ENCODE measurements at regions not wholly inside any gene's neighbourhood (a gene's known extent, or its start where the extent isn't known, plus 50 kb on each side); places are given as distances from the start of the nearest gene placed in this dataset.
"Not testable (repeated sequence)": the region's sequence is repeated elsewhere in the genome, so short reads cannot be mapped to it uniquely, and the experiment has no call there.

DNA sequence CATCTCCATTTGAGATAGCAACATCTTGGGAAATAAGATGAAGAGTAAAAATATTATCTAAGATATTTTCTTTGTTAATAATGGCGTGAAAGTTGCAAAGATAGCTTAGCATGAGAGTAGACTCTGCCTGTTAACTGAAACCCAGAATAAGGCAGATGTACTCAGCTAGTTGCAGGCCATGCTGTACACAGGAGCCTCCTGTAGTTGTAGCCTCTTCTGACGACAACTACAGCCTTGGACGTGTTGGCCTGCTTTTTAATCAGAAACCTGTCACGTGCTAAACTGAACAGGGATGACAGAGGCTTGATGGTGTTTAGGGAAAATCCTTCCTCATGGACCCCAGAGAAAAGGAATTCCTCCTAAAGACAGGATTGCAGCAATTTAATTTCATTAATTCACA lies 155.1 kb upstream of the TMEM229A start:
- no peaks in the 10 kb centered on the region for H3K9me3 ChIP-seq
- CTCF ChIA-PET: no interaction called here
- WGBS (ENCODE audit: insufficient coverage): 79% methylated on average over 2 of the region's 4 CpGs
- Mint-ChIP-seq H3K27me3 (no peaks in the 10 kb centered on the region), H3K4me1 (no peaks in the 10 kb centered on the region), H3K4me3 (no peak overlapping the region), H3K27ac (no peak overlapping the region), H3K36me3 (no peaks in the 10 kb centered on the region), H3K9me3 (peaks cover 0 to 2% (median 0%) of the 10 kb centered on the region in 3 donors)
- no peak overlapping the region for H3K4me3 ChIP-seq (ENCODE audit: control insufficient read depth in 1 of 2, extremely low read depth in 1 of 2, low read length in 1 of 2)
- H3K27ac ChIP-seq (ENCODE audit: low read length): no peak overlapping the region
- no peaks in the 10 kb centered on the region for H3K27me3 ChIP-seq (replicated peaks in 1 of 2; ENCODE audit: control insufficient read depth in 2 of 2, extremely low read depth in 1 of 2, insufficient read depth in 2 of 2, low read length in 1 of 2)
- POLR2A ChIA-PET: no interaction called here
- no peaks in the 10 kb centered on the region for H3K4me1 ChIP-seq (ENCODE audit: control insufficient read depth in 1 of 2, extremely low read depth in 1 of 2, insufficient read depth in 2 of 2, low read length in 2 of 2)
- no peak for DNase-seq
- ATAC-seq (replicated peaks in 1 of 4): no peak
- H3K36me3 ChIP-seq (ENCODE audit: control insufficient read depth in 2 of 2, extremely low read depth in 1 of 2, insufficient read depth in 1 of 2, low read length in 1 of 2): no peaks in the 10 kb centered on the region

DNA sequence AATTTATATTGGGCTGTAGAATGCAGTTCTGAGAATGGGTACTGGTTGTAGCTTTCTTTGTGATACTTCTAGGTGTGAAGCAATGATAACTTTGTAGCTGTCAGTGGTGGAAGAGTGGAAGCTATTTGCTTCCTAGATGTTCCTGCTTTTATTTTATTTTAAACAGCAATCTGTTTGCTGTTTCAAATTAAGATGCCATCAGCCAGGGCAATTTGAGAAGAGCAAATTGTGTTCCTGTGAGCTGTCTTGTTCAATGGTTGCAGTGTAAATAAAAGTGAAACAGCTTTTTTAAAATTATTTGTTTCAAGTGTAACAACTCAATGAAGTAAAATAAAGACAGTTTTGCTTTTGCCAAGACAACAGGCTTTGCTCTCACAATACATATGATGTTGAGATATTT lies 150.8 kb upstream of the TMEM229A start:
- CTCF ChIA-PET: no interaction called here
- no peak overlapping the region for H3K27ac Mint-ChIP-seq
- no peaks in the 10 kb centered on the region for H3K4me1 Mint-ChIP-seq

DNA sequence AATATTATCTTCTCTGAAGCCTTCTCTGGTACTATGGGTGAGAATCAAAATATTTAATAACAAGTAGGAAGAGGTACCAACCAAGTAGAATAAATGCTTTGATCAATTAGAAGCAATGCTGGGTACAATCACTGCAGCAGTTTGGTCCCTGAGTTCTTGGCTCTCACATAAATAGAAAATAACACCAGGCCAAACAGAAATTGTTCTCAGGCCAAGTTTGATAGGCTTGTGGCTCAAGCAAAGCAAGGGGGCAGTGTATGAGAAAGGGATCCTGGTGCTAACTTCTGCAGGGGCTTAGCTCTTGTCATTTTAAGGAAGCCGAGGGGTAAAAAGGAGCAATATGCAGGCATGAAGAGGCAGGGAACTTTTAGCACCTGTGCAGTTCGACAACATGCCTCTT lies 146.8 kb upstream of the TMEM229A start:
- no CpG with 5 or more reads among the region's 2 CpGs for WGBS (ENCODE audit: insufficient coverage)
- Mint-ChIP-seq H3K27me3 (no peaks in the 10 kb centered on the region), H3K4me3 (no peak overlapping the region), H3K9me3 (peaks cover 0 to 5% (median 0%) of the 10 kb centered on the region in 3 donors), H3K4me1 (no peaks in the 10 kb centered on the region), H3K36me3 (no peaks in the 10 kb centered on the region), H3K27ac (no peak overlapping the region)
- Histone ChIP-seq H3K36me3 (ENCODE audit: control insufficient read depth in 2 of 2, extremely low read depth in 1 of 2, insufficient read depth in 1 of 2, low read length in 1 of 2) (no peaks in the 10 kb centered on the region), H3K9me3 (no peaks in the 10 kb centered on the region), H3K27me3 (replicated peaks in 1 of 2; ENCODE audit: control insufficient read depth in 2 of 2, extremely low read depth in 1 of 2, insufficient read depth in 2 of 2, low read length in 1 of 2) (no peaks in the 10 kb centered on the region), H3K4me1 (ENCODE audit: control insufficient read depth in 1 of 2, extremely low read depth in 1 of 2, insufficient read depth in 2 of 2, low read length in 2 of 2) (no peaks in the 10 kb centered on the region), H3K4me3 (ENCODE audit: control insufficient read depth in 1 of 2, extremely low read depth in 1 of 2, low read length in 1 of 2) (no peak overlapping the region), H3K27ac (ENCODE audit: low read length) (no peak overlapping the region)
- ATAC-seq (replicated peaks in 1 of 4) (no peak), DNase-seq (no peak)
- CTCF ChIA-PET: no interaction called here
- POLR2A ChIA-PET: no interaction called here

More for the DNA sequence above, 150.8 kb upstream of the TMEM229A start:
- Histone ChIP-seq H3K9me3 (no peaks in the 10 kb centered on the region), H3K27ac (ENCODE audit: low read length) (no peak overlapping the region), H3K4me3 (ENCODE audit: control insufficient read depth in 1 of 2, extremely low read depth in 1 of 2, low read length in 1 of 2) (no peak overlapping the region), H3K36me3 (ENCODE audit: control insufficient read depth in 2 of 2, extremely low read depth in 1 of 2, insufficient read depth in 1 of 2, low read length in 1 of 2) (no peaks in the 10 kb centered on the region), H3K27me3 (replicated peaks in 1 of 2; ENCODE audit: control insufficient read depth in 2 of 2, extremely low read depth in 1 of 2, insufficient read depth in 2 of 2, low read length in 1 of 2) (no peaks in the 10 kb centered on the region), H3K4me1 (ENCODE audit: control insufficient read depth in 1 of 2, extremely low read depth in 1 of 2, insufficient read depth in 2 of 2, low read length in 2 of 2) (no peaks in the 10 kb centered on the region)
- no peak for ATAC-seq (replicated peaks in 1 of 4)
- no peak overlapping the region for H3K4me3 Mint-ChIP-seq
- POLR2A ChIA-PET: no interaction called here
- H3K9me3 Mint-ChIP-seq: peaks cover 0 to 4% (median 0%) of the 10 kb centered on the region in 3 donors
- H3K27me3 Mint-ChIP-seq: no peaks in the 10 kb centered on the region
- no peak for DNase-seq
- no peaks in the 10 kb centered on the region for H3K36me3 Mint-ChIP-seq

DNA sequence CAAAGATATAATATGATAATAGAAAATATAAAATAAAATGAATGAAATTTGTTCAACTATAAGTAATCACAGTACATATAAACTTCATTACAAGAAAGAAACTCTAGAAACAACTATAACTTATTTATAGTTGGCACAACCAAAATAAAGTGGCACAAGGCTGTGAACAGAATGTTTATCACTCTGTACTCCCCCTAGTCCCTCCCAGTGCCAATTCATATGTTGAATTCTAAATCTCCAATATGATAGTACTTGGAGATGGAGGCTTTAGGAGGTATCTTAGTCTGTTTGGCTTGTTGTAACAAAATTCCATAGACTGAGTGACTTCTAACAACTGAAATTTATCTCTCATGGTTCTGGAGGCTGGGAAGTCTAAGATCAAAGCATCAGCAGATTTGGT lies 145.0 kb upstream of the TMEM229A start:
- Mint-ChIP-seq H3K9me3 (peaks cover 0 to 6% (median 5%) of the 10 kb centered on the region in 3 donors), H3K4me3 (no peak overlapping the region)
- POLR2A ChIA-PET: no interaction called here

DNA sequence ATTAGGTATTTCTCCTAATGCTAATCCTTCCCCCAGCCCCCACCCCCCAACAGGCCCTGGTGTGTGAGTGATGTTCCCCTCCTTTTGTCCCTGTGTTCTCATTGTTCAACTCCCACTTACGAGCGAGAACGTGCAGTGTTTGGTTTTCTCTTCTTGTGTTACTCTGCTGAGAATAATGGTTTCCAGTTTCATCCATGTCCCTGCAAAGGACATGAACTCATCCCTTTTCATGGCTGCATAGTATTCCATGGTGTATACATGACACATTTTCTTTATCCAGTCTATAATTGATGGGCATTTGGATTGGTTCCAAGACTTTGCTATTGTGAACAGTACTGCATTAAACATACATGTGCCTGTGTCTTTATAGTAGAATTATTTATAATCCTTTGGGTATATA lies 138.9 kb upstream of the TMEM229A start:
- H3K27ac Mint-ChIP-seq; H3K4me1 Mint-ChIP-seq; H3K4me3 Mint-ChIP-seq; POLR2A ChIA-PET; DNase-seq; H3K4me1 ChIP-seq (ENCODE audit: control insufficient read depth in 1 of 2, extremely low read depth in 1 of 2, insufficient read depth in 2 of 2, low read length in 2 of 2); H3K27me3 ChIP-seq (replicated peaks in 1 of 2; ENCODE audit: control insufficient read depth in 2 of 2, extremely low read depth in 1 of 2, insufficient read depth in 2 of 2, low read length in 1 of 2); H3K36me3 Mint-ChIP-seq; H3K27ac ChIP-seq (ENCODE audit: low read length); H3K4me3 ChIP-seq (ENCODE audit: control insufficient read depth in 1 of 2, extremely low read depth in 1 of 2, low read length in 1 of 2); CTCF ChIA-PET; H3K36me3 ChIP-seq (ENCODE audit: control insufficient read depth in 2 of 2, extremely low read depth in 1 of 2, insufficient read depth in 1 of 2, low read length in 1 of 2); ATAC-seq (replicated peaks in 1 of 4); H3K27me3 Mint-ChIP-seq; H3K9me3 ChIP-seq: not testable (repeated sequence)
- no CpG with 5 or more reads among the region's 3 CpGs for WGBS (ENCODE audit: insufficient coverage)
- peaks cover 4 to 14% (median 9%) of the 10 kb centered on the region in 3 donors for H3K9me3 Mint-ChIP-seq

More for the DNA sequence above, 145.0 kb upstream of the TMEM229A start:
- Mint-ChIP-seq H3K27me3 (no peaks in the 10 kb centered on the region), H3K4me1 (no peaks in the 10 kb centered on the region), H3K27ac (no peak overlapping the region), H3K36me3 (no peaks in the 10 kb centered on the region)
- no peaks in the 10 kb centered on the region for H3K36me3 ChIP-seq (ENCODE audit: control insufficient read depth in 2 of 2, extremely low read depth in 1 of 2, insufficient read depth in 1 of 2, low read length in 1 of 2)
- no peaks in the 10 kb centered on the region for H3K27me3 ChIP-seq (replicated peaks in 1 of 2; ENCODE audit: control insufficient read depth in 2 of 2, extremely low read depth in 1 of 2, insufficient read depth in 2 of 2, low read length in 1 of 2)
- H3K27ac ChIP-seq (ENCODE audit: low read length): no peak overlapping the region
- no peaks in the 10 kb centered on the region for H3K9me3 ChIP-seq
- no peaks in the 10 kb centered on the region for H3K4me1 ChIP-seq (ENCODE audit: control insufficient read depth in 1 of 2, extremely low read depth in 1 of 2, insufficient read depth in 2 of 2, low read length in 2 of 2)
- CTCF ChIA-PET: no interaction called here
- no peak for ATAC-seq (replicated peaks in 1 of 4)
- no peak for DNase-seq
- no peak overlapping the region for H3K4me3 ChIP-seq (ENCODE audit: control insufficient read depth in 1 of 2, extremely low read depth in 1 of 2, low read length in 1 of 2)

DNA sequence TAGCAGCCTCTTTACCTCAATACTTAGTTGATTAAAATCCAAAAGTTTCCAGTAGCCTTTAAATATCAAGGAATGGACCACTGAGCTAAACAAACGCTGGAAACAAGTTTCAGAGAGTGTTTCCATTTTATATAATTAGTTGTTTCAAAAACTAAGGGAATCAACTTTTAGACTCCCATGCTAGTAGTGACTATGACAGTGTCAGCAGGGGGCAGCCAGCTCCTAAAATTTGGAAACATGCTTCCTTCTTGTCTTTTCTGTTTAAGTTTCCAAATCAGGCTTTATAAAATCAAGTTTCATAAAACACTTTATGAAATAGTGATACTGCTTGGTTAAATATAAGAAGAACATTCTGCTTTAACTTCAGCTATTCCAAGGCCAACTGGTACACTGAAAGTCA lies 138.2 kb upstream of the TMEM229A start:
- no CpG with 5 or more reads among the region's 1 CpG for WGBS (ENCODE audit: insufficient coverage)

DNA sequence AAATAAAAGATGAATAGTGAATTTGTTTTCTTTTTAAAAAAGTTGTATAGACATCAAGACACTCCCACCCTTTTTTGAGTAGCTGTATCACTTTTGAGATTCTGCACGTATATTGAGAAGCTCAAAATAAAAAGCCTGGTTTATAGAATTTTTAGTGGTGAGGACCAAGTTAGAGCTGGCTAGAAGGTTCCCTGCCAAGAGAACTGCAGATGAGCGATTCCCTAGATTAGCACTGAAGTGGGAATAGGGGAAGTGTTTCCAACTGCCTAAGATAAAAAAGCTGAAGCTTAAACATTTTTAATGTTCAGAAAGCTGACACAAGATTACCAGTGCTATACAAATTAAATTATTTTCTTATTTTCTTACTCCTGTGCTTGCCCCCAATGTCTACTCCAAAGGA lies 135.7 kb upstream of the TMEM229A start:
- Mint-ChIP-seq H3K27me3 (no peaks in the 10 kb centered on the region), H3K4me3 (no peak overlapping the region), H3K9me3 (peaks cover 8 to 23% (median 19%) of the 10 kb centered on the region in 3 donors), H3K36me3 (no peaks in the 10 kb centered on the region), H3K27ac (no peak overlapping the region), H3K4me1 (no peaks in the 10 kb centered on the region)
- no peaks in the 10 kb centered on the region for H3K27me3 ChIP-seq (replicated peaks in 1 of 2; ENCODE audit: control insufficient read depth in 2 of 2, extremely low read depth in 1 of 2, insufficient read depth in 2 of 2, low read length in 1 of 2)
- WGBS (ENCODE audit: insufficient coverage): 80% methylated on average over 1 of the region's 2 CpGs
- no peaks in the 10 kb centered on the region for H3K36me3 ChIP-seq (ENCODE audit: control insufficient read depth in 2 of 2, extremely low read depth in 1 of 2, insufficient read depth in 1 of 2, low read length in 1 of 2)
- ChIA-PET CTCF (no interaction called here), POLR2A (no interaction called here)
- H3K4me1 ChIP-seq (ENCODE audit: control insufficient read depth in 1 of 2, extremely low read depth in 1 of 2, insufficient read depth in 2 of 2, low read length in 2 of 2): no peaks in the 10 kb centered on the region
- DNase-seq: no peak
- no peak for ATAC-seq (replicated peaks in 1 of 4)
- H3K4me3 ChIP-seq (ENCODE audit: control insufficient read depth in 1 of 2, extremely low read depth in 1 of 2, low read length in 1 of 2): no peak overlapping the region
- H3K9me3 ChIP-seq: no peaks in the 10 kb centered on the region
- H3K27ac ChIP-seq (ENCODE audit: low read length): no peak overlapping the region

More for the DNA sequence above, 138.2 kb upstream of the TMEM229A start:
- Mint-ChIP-seq H3K27ac (no peak overlapping the region), H3K36me3 (no peaks in the 10 kb centered on the region), H3K4me3 (no peak overlapping the region), H3K4me1 (no peaks in the 10 kb centered on the region), H3K27me3 (no peaks in the 10 kb centered on the region), H3K9me3 (peaks cover 2 to 14% (median 9%) of the 10 kb centered on the region in 3 donors)
- no peaks in the 10 kb centered on the region for H3K36me3 ChIP-seq (ENCODE audit: control insufficient read depth in 2 of 2, extremely low read depth in 1 of 2, insufficient read depth in 1 of 2, low read length in 1 of 2)
- CTCF ChIA-PET: no interaction called here
- no peaks in the 10 kb centered on the region for H3K9me3 ChIP-seq
- ATAC-seq (replicated peaks in 1 of 4) (no peak), DNase-seq (no peak)
- no peaks in the 10 kb centered on the region for H3K4me1 ChIP-seq (ENCODE audit: control insufficient read depth in 1 of 2, extremely low read depth in 1 of 2, insufficient read depth in 2 of 2, low read length in 2 of 2)
- H3K27me3 ChIP-seq (replicated peaks in 1 of 2; ENCODE audit: control insufficient read depth in 2 of 2, extremely low read depth in 1 of 2, insufficient read depth in 2 of 2, low read length in 1 of 2): no peaks in the 10 kb centered on the region
- POLR2A ChIA-PET: no interaction called here
- no peak overlapping the region for H3K27ac ChIP-seq (ENCODE audit: low read length)
- H3K4me3 ChIP-seq (ENCODE audit: control insufficient read depth in 1 of 2, extremely low read depth in 1 of 2, low read length in 1 of 2): no peak overlapping the region
